Breast epithelium (tissue), 3 donors: ENCODE measurements at regions not wholly inside any gene's neighbourhood (a gene's known extent, or its start where the extent isn't known, plus 50 kb on each side); places are given as distances from the start of the nearest gene placed in this dataset.

Experiments used
- CTCF ChIP-seq, 3 donors: fragments of 450-650 bp; IDR thresholded peaks; one replicate each; pipeline ENCODE4 v1.5.1; 2016 to 2017; ENCODE audit warnings: antibody characterized with exemption in 3 of 3, mild to moderate bottlenecking in 3 of 3, moderate library complexity in 3 of 3
- POLR2A ChIP-seq: fragments of 450-650 bp; IDR thresholded peaks from one replicate; pipeline ENCODE4 v1.6.1; 2016; ENCODE audit warnings: antibody characterized with exemption, mild to moderate bottlenecking, moderate library complexity

GRCh38 chr20:23205611-23206041 lies 119.5 kb upstream of the CD93 start:
- TF ChIP-seq CTCF (IDR thresholded peaks at IDR 0.05): no peak
- TF ChIP-seq POLR2A: no peak
